HepG2 (cell line): ENCODE measurements at regions not wholly inside any gene's neighbourhood (a gene's known extent, or its start where the extent isn't known, plus 50 kb on each side); places are given as distances from the start of the nearest gene placed in this dataset.

ENCODE experiments used
- ATF2 ChIP-seq: sonication (generic); formaldehyde crosslinking; IDR thresholded peaks from 2 replicates; pipeline ENCODE4 v1.4.0; 2020; ENCODE audit warnings: missing genetic modification reagents
- CBX5 ChIP-seq: sonication (generic); formaldehyde crosslinking; IDR thresholded peaks from 2 replicates; pipeline ENCODE4 v1.4.0; 2020; ENCODE audit warnings: missing genetic modification reagents, borderline replicate concordance
- PRDM15 ChIP-seq: sonication (generic); formaldehyde crosslinking; IDR thresholded peaks from 2 replicates; pipeline ENCODE4 v1.4.0; 2020; ENCODE audit warnings: missing genetic modification reagents
- RERE ChIP-seq: IDR thresholded peaks from 2 replicates; pipeline ENCODE4 v1.6.1; 2016; ENCODE audit warnings: low read depth, missing genetic modification reagents, missing compliant biosample characterization
- STAG1 ChIP-seq: sonication (generic); formaldehyde crosslinking; IDR thresholded peaks from 2 replicates; pipeline ENCODE4 v1.4.0; 2020; ENCODE audit warnings: missing genetic modification reagents
- ZBTB38 ChIP-seq: sonication (generic); formaldehyde crosslinking; IDR thresholded peaks from 2 replicates; pipeline ENCODE4 v1.5.1; 2020; ENCODE audit warnings: mild to moderate bottlenecking, missing genetic modification reagents
- ZFX ChIP-seq: sonication (generic); formaldehyde crosslinking; IDR thresholded peaks from 2 replicates; pipeline ENCODE4 v1.4.0; 2020; ENCODE audit warnings: mild to moderate bottlenecking, low read depth, missing genetic modification reagents, moderate library complexity
- ZMYM4 ChIP-seq: sonication (generic); formaldehyde crosslinking; IDR thresholded peaks from 2 replicates; pipeline ENCODE4 v1.8.1; 2023; ENCODE audit warnings: mild to moderate bottlenecking, missing genetic modification reagents
- ZNF275 ChIP-seq: sonication (generic); formaldehyde crosslinking; IDR thresholded peaks from 2 replicates; pipeline ENCODE4 v1.8.0; 2022; ENCODE audit warnings: missing genetic modification reagents, mild to moderate bottlenecking, inconsistent platforms, borderline replicate concordance
- ZNF556 ChIP-seq: sonication (generic); formaldehyde crosslinking; IDR thresholded peaks from 2 replicates; pipeline ENCODE4 v1.4.0; 2020; ENCODE audit warnings: mild to moderate bottlenecking, missing genetic modification reagents, borderline replicate concordance
- ZNF761 ChIP-seq: sonication (generic); formaldehyde crosslinking; conservative IDR thresholded peaks from 2 replicates; pipeline ENCODE4 v1.4.0; 2020; ENCODE audit warnings: mild to moderate bottlenecking, missing genetic modification reagents
- ZSCAN9 ChIP-seq: IDR thresholded peaks from 2 replicates; pipeline ENCODE4 v1.6.1; 2016; ENCODE audit warnings: borderline replicate concordance

GRCh38 chr5:110005907-110006562, 316.3 kb downstream of the MAN2A1 start (continued):
- 0 out of 2 replicates have a peak, but pooled peaks have one; percentile 27 for TF ChIP-seq PRDM15 (CRISPR knock-in tag)
- peak; percentile 72 for TF ChIP-seq ZBTB38 (CRISPR knock-in tag)
- peak; percentile 88; the same call in 1 of the 2 replicates for TF ChIP-seq ATF2 (CRISPR knock-in tag)
- peak; percentile 37; the same call in 1 of the 2 replicates for TF ChIP-seq ZSCAN9 (CRISPR knock-in tag)
- TF ChIP-seq ZFX (CRISPR knock-in tag): peak; percentile 52
- TF ChIP-seq STAG1 (CRISPR knock-in tag): peak; percentile 87
- TF ChIP-seq ZNF761: 0 out of 2 replicates have a peak, but pooled peaks have one; percentile 73
- peak; percentile 80; the same call in 1 of the 2 replicates for TF ChIP-seq ZNF275 (CRISPR knock-in tag)
- peak; percentile 90 for TF ChIP-seq ZMYM4
- TF ChIP-seq ZNF556 (CRISPR knock-in tag): peak; percentile 76; the same call in 1 of the 2 replicates
- TF ChIP-seq RERE (CRISPR knock-in tag): peak; percentile 30; the same call in 1 of the 2 replicates
- peak; percentile 76; the same call in 1 of the 2 replicates for TF ChIP-seq CBX5
